Erythroblast (primary cell): ENCODE measurements at regions not wholly inside any gene's neighbourhood (a gene's known extent, or its start where the extent isn't known, plus 50 kb on each side); places are given as distances from the start of the nearest gene placed in this dataset.

Experiments
- GATA1 ChIP-seq: IDR thresholded peaks from 2 replicates; pipeline ENCODE4 v1.6.1; 2011; ENCODE audit warnings: low read depth, mild to moderate bottlenecking, control low read depth, low read length, moderate library complexity
- POLR2A ChIP-seq: IDR thresholded peaks from 2 replicates; pipeline ENCODE4 v1.6.1; 2011; ENCODE audit warnings: mild to moderate bottlenecking, low read length

- TF ChIP-seq POLR2A (no peak), GATA1 (no peak)
These were observed 72.8 kb upstream of the YPEL5 start for GRCh38 chr2:30074023-30074422.
